Liver (tissue), 8 donors: ENCODE measurements at regions not wholly inside any gene's neighbourhood (a gene's known extent, or its start where the extent isn't known, plus 50 kb on each side); places are given as distances from the start of the nearest gene placed in this dataset.

ENCODE experiments used
- DNase-seq: peaks from one replicate; pipeline ENCODE4 v3.0.0-alpha.2; 2017; ENCODE audit warnings: low spot score
- H3K27ac ChIP-seq, 2 donors: one replicate each; pipeline ENCODE4 v1.7.0; 2013; ENCODE audit warnings: inconsistent platforms in 2 of 2, low read length in 2 of 2, control low read depth in 1 of 2, low read depth in 1 of 2, mild to moderate bottlenecking in 1 of 2
- H3K27me3 ChIP-seq, 4 donors: one replicate each; pipeline versions ENCODE4 v1.6.1 to v1.7.0; 2013; ENCODE audit warnings: low read length in 3 of 4, inconsistent platforms in 1 of 4, mild to moderate bottlenecking in 1 of 4, moderate library complexity in 1 of 4; ENCODE audit not compliant: control insufficient read depth in 4 of 4, insufficient read depth in 4 of 4
- H3K36me3 ChIP-seq, 4 donors: one replicate each; pipeline versions ENCODE4 v1.6.1 to v1.7.0; 2013; ENCODE audit warnings: low read length in 3 of 4, mild to moderate bottlenecking in 3 of 4, low read depth in 1 of 4, moderate library complexity in 1 of 4; ENCODE audit not compliant: control insufficient read depth in 4 of 4, insufficient read depth in 3 of 4
- H3K4me1 ChIP-seq, 4 donors: one replicate each; pipeline versions ENCODE4 v1.6.1 to v1.7.0; 2013; ENCODE audit warnings: low read length in 3 of 4, mild to moderate bottlenecking in 3 of 4, moderate library complexity in 1 of 4; ENCODE audit not compliant: control insufficient read depth in 4 of 4, insufficient read depth in 4 of 4
- H3K4me3 ChIP-seq, 3 donors: one replicate each; pipeline versions ENCODE4 v1.6.1 to v1.7.0; 2013; ENCODE audit warnings: low read length in 3 of 3, control low read depth in 1 of 3, low read depth in 1 of 3, mild to moderate bottlenecking in 1 of 3
- H3K9ac ChIP-seq, 2 donors: one replicate each; pipeline ENCODE4 v1.7.0; 2013; ENCODE audit warnings: low read length in 2 of 2, mild to moderate bottlenecking in 2 of 2, moderate library complexity in 2 of 2, control low read depth in 1 of 2, low read depth in 1 of 2
- H3K9me3 ChIP-seq, 4 donors: one replicate each; pipeline versions ENCODE4 v1.6.1 to v1.7.0; 2013; ENCODE audit warnings: low read length in 3 of 4; ENCODE audit not compliant: control insufficient read depth in 4 of 4
- ATF3 ChIP-seq: IDR thresholded peaks from 2 replicates; pipeline ENCODE4 v1.6.1; 2016; ENCODE audit warnings: antibody characterized with exemption
- EGR1 ChIP-seq, 2 donors: IDR thresholded peaks; 2 replicates each; pipeline ENCODE4 v1.6.1; 2016 to 2018; ENCODE audit warnings: antibody characterized with exemption in 2 of 2, low read depth in 2 of 2
- FOXA1 ChIP-seq: IDR thresholded peaks from 2 replicates; pipeline ENCODE4 v1.6.1; 2016; ENCODE audit warnings: antibody characterized with exemption
- FOXA2 ChIP-seq: IDR thresholded peaks from 2 replicates; pipeline ENCODE4 v1.6.1; 2016; ENCODE audit warnings: antibody characterized with exemption
- GABPA ChIP-seq, 2 donors: IDR thresholded peaks in 1 of 2; conservative IDR thresholded peaks in 1 of 2; 2 replicates each; pipeline ENCODE4 v1.6.1; 2016; ENCODE audit warnings: antibody characterized with exemption in 2 of 2, mild to moderate bottlenecking in 1 of 2, moderate library complexity in 1 of 2
- HNF4A ChIP-seq, 2 donors: conservative IDR thresholded peaks; 2 replicates each; pipeline ENCODE4 v1.6.1; 2016; ENCODE audit warnings: antibody characterized with exemption in 2 of 2, mild to moderate bottlenecking in 2 of 2
- JUND ChIP-seq, 2 donors: IDR thresholded peaks; 2 replicates each; pipeline ENCODE4 v1.6.1; 2016; ENCODE audit warnings: antibody characterized with exemption in 2 of 2
- MAX ChIP-seq: IDR thresholded peaks from 2 replicates; pipeline ENCODE4 v1.6.1; 2016; ENCODE audit warnings: antibody characterized with exemption
- NR2F2 ChIP-seq: IDR thresholded peaks from 2 replicates; pipeline ENCODE4 v1.6.1; 2016; ENCODE audit warnings: antibody characterized with exemption
- RAD21 ChIP-seq, 2 donors: IDR thresholded peaks; 2 replicates each; pipeline ENCODE4 v1.6.1; 2016; ENCODE audit warnings: antibody characterized with exemption in 2 of 2, mild to moderate bottlenecking in 2 of 2
- SP1 ChIP-seq: IDR thresholded peaks from 2 replicates; pipeline ENCODE4 v1.6.1; 2018; ENCODE audit warnings: antibody characterized with exemption, mild to moderate bottlenecking
- TAF1 ChIP-seq: conservative IDR thresholded peaks from 2 replicates; pipeline ENCODE4 v1.6.1; 2016; ENCODE audit warnings: antibody characterized with exemption, mild to moderate bottlenecking
- YY1 ChIP-seq: IDR thresholded peaks from 2 replicates; pipeline ENCODE4 v1.6.1; 2016; ENCODE audit warnings: antibody characterized with exemption, mild to moderate bottlenecking
- ZBTB33 ChIP-seq: IDR thresholded peaks from 2 replicates; pipeline ENCODE4 v1.6.1; 2016; ENCODE audit warnings: antibody characterized with exemption
- WGBS: extraction: QIAGEN DNeasy Blood & Tissue Kit; methylation state at CpG from one replicate; pipeline ENCODE4 v1.1.7; 2013; 5-methylcytosine and 5-hydroxymethylcytosine counted together
- TF ChIP-seq, protein P1 (sequence below): IDR thresholded peaks from 2 replicates; pipeline ENCODE4 v1.6.1; 2016; ENCODE audit warnings: antibody characterized with exemption, mild to moderate bottlenecking
- TF ChIP-seq, protein P2 (sequence below): fragments of 150-350 bp; IDR thresholded peaks from 2 replicates; pipeline ENCODE4 v1.5.1; 2017; ENCODE audit warnings: improper control_type of control experiment, low read depth, low read length; ENCODE audit not compliant: missing input control
- donor health status: healthy.
- donor health status: healthy.
- donor health status: healthy.
- donor health status: healthy.
- donor health status: healthy.

- Histone ChIP-seq H3K27me3 (no peaks in the 10 kb centered on the region), H3K4me1 (no peaks in the 10 kb centered on the region), H3K9ac (no peak overlapping the region), H3K4me3 (no peak overlapping the region), H3K36me3 (no peaks in the 10 kb centered on the region), H3K27ac (no peak overlapping the region), H3K9me3 (no peaks in the 10 kb centered on the region)
- DNase-seq, result no peak
- TF ChIP-seq YY1 (no peak), GABPA (IDR thresholded peaks at IDR 0.05 in 1 of 2, conservative IDR thresholded peaks at IDR 0.05 in 1 of 2) (no peak), FOXA1 (no peak), MAX (no peak), FOXA2 (no peak), EGR1 (IDR thresholded peaks at IDR 0.05; ENCODE audit: low read depth in 2 of 2) (no peak), HNF4A (conservative IDR thresholded peaks at IDR 0.05) (no peak), NR2F2 (no peak), ATF3 (no peak), RAD21 (IDR thresholded peaks at IDR 0.05) (no peak), ZBTB33 (no peak), SP1 (no peak), TAF1 (no peak), JUND (IDR thresholded peaks at IDR 0.05) (no peak)
- TF ChIP-seq, protein P1, sequence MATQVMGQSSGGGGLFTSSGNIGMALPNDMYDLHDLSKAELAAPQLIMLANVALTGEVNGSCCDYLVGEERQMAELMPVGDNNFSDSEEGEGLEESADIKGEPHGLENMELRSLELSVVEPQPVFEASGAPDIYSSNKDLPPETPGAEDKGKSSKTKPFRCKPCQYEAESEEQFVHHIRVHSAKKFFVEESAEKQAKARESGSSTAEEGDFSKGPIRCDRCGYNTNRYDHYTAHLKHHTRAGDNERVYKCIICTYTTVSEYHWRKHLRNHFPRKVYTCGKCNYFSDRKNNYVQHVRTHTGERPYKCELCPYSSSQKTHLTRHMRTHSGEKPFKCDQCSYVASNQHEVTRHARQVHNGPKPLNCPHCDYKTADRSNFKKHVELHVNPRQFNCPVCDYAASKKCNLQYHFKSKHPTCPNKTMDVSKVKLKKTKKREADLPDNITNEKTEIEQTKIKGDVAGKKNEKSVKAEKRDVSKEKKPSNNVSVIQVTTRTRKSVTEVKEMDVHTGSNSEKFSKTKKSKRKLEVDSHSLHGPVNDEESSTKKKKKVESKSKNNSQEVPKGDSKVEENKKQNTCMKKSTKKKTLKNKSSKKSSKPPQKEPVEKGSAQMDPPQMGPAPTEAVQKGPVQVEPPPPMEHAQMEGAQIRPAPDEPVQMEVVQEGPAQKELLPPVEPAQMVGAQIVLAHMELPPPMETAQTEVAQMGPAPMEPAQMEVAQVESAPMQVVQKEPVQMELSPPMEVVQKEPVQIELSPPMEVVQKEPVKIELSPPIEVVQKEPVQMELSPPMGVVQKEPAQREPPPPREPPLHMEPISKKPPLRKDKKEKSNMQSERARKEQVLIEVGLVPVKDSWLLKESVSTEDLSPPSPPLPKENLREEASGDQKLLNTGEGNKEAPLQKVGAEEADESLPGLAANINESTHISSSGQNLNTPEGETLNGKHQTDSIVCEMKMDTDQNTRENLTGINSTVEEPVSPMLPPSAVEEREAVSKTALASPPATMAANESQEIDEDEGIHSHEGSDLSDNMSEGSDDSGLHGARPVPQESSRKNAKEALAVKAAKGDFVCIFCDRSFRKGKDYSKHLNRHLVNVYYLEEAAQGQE, result no peak
- WGBS, result 89% methylated on average over 1 of the region's 1 CpG
These were observed 441.8 kb downstream of the SETBP1 start for GRCh38 chr18:45122506-45122905.

GRCh38 chr18:45127405-45127804, 446.7 kb downstream of the SETBP1 start:
- H3K27me3 ChIP-seq, result no peaks in the 10 kb centered on the region
- no peak overlapping the region for H3K9ac ChIP-seq
- no peak for DNase-seq

More at GRCh38 chr18:45127405-45127804, 446.7 kb downstream of the SETBP1 start:
- H3K9me3 ChIP-seq, result no peaks in the 10 kb centered on the region
- no peak for TF ChIP-seq SP1
- no peak for TF ChIP-seq ZBTB33
- TF ChIP-seq ATF3, result no peak
- no peak for TF ChIP-seq EGR1 (IDR thresholded peaks at IDR 0.05; ENCODE audit: low read depth in 2 of 2)
- TF ChIP-seq, protein P2, sequence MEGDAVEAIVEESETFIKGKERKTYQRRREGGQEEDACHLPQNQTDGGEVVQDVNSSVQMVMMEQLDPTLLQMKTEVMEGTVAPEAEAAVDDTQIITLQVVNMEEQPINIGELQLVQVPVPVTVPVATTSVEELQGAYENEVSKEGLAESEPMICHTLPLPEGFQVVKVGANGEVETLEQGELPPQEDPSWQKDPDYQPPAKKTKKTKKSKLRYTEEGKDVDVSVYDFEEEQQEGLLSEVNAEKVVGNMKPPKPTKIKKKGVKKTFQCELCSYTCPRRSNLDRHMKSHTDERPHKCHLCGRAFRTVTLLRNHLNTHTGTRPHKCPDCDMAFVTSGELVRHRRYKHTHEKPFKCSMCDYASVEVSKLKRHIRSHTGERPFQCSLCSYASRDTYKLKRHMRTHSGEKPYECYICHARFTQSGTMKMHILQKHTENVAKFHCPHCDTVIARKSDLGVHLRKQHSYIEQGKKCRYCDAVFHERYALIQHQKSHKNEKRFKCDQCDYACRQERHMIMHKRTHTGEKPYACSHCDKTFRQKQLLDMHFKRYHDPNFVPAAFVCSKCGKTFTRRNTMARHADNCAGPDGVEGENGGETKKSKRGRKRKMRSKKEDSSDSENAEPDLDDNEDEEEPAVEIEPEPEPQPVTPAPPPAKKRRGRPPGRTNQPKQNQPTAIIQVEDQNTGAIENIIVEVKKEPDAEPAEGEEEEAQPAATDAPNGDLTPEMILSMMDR, result no peak
- no peak for TF ChIP-seq JUND (IDR thresholded peaks at IDR 0.05)
- TF ChIP-seq, protein P1, result no peak
- TF ChIP-seq FOXA2, result no peak
- H3K4me1 ChIP-seq, result no peaks in the 10 kb centered on the region
- no peak overlapping the region for H3K4me3 ChIP-seq
- no peaks in the 10 kb centered on the region for H3K36me3 ChIP-seq
- H3K27ac ChIP-seq, result no peak overlapping the region
